ENCODE measurements at regions not wholly inside any gene's neighbourhood (a gene's known extent, or its start where the extent isn't known, plus 50 kb on each side); places are given as distances from the start of the nearest gene placed in this dataset.
"Not testable (repeated sequence)": the region's sequence is repeated elsewhere in the genome, so short reads cannot be mapped to it uniquely, and the experiment has no call there.

DNA sequence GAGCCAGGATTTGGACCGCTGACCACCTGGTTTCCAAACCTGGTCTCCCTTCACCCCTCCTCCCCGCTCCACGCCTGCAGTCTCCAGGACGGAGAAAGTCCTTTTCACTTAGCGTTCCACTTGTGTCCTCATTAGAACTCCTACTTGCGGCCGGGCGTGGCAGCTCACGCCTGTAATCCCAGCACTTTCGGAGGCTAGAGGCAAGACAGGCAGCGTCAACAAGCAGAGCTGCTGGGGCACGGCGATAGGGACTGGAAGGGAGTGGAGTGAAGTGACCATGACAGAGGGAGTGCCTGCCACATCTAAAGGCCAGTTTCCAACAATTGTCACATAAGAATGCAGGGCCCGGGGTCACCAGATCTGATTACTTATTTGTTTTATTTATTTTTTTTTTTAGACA, 132.5 kb upstream of the NCOR2 start:
- no peak overlapping the region for H3K4me3 ChIP-seq (ENCODE audit: low read length)
- TF ChIP-seq, protein P1, sequence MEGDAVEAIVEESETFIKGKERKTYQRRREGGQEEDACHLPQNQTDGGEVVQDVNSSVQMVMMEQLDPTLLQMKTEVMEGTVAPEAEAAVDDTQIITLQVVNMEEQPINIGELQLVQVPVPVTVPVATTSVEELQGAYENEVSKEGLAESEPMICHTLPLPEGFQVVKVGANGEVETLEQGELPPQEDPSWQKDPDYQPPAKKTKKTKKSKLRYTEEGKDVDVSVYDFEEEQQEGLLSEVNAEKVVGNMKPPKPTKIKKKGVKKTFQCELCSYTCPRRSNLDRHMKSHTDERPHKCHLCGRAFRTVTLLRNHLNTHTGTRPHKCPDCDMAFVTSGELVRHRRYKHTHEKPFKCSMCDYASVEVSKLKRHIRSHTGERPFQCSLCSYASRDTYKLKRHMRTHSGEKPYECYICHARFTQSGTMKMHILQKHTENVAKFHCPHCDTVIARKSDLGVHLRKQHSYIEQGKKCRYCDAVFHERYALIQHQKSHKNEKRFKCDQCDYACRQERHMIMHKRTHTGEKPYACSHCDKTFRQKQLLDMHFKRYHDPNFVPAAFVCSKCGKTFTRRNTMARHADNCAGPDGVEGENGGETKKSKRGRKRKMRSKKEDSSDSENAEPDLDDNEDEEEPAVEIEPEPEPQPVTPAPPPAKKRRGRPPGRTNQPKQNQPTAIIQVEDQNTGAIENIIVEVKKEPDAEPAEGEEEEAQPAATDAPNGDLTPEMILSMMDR (IDR thresholded peaks at IDR 0.05; ENCODE audit: insufficient read depth, low read depth, low read length, missing control alignments): no peak

DNA sequence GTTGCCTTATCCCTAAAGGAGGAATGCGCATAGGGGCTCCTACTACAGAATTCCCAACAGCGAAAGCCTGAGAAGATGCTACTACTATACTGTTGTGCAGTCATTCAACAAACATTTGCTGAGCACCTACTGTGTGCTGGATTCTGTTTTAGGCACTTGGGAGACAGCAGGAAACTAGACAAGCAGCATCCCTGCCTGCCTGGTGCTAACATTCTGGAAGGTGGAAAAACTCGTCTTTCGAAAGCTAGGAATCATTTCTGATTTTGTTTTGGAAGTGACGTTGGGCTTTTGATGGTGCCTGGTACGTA, 131.5 kb upstream of the NCOR2 start:
- no peak overlapping the region for H3K4me3 ChIP-seq (ENCODE audit: low read length)
- TF ChIP-seq, protein P1 (IDR thresholded peaks at IDR 0.05; ENCODE audit: insufficient read depth, low read depth, low read length, missing control alignments): no peak
- no peak for DNase-seq (ENCODE audit: low read depth)

More for the DNA sequence above, 132.5 kb upstream of the NCOR2 start:
- DNase-seq (ENCODE audit: low read depth): no peak

DNA sequence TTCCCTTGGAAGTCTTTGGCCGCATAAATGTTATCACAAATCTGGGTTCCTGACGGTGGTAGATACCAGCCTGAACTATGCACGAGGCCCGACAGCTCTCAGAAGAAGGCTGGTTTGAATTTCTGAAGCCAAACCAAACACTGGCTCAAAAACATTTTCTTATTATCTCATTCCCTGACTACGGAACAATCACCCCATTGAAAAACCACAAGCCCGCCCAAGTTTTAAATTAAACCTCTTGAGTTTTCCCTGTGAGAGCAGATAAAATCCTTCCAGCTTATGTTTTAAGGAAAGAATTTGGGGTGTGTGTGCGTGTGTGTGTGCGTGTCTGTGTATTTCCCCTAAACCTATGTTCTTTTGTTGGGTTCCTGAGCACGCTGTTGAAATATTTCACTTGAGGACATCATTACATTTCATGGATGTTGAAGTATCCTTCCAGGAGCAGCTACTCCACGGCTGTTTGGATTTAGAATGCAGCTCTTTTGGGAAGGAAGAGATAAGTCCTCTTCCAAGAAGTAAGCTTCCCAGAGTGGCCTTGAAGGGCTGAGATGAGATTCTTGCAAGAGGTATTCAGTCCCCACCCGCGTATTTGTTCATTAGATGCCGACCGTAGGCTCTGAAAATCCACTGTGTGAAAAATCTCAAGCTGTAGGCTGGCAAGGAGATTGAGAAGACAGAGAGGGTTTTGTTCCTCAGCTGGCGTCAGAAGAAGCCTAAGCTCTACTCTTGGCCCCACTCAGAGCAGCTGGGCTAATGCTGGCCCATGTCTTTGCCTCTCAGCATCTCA, 131.0 kb upstream of the NCOR2 start:
- H3K4me3 ChIP-seq (ENCODE audit: low read length): no peak overlapping the region
- TF ChIP-seq, protein P1 (IDR thresholded peaks at IDR 0.05; ENCODE audit: insufficient read depth, low read depth, low read length, missing control alignments): no peak
- no peak for DNase-seq (ENCODE audit: low read depth)

DNA sequence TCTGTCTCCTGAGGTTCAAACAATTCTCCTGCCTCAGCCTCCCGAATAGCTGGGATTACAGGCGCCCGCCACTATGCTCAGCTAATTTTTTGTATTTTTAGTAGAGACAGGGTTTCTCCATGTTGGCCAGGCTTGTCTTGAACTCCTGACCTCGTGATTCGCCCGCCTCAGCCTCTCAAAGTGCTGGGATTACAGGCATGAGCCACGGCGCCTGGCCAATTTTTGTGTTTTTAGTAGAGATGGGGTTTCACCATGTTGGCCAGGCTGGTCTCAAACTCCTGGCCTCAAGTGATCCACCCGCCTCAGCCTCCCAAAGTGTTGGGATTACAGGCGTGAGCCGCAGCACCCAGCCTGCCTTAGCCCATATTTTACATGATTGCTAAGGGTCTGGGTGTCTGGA, 130.3 kb upstream of the NCOR2 start:
- H3K4me3 ChIP-seq (ENCODE audit: low read length); DNase-seq (ENCODE audit: low read depth): not testable (repeated sequence)

DNA sequence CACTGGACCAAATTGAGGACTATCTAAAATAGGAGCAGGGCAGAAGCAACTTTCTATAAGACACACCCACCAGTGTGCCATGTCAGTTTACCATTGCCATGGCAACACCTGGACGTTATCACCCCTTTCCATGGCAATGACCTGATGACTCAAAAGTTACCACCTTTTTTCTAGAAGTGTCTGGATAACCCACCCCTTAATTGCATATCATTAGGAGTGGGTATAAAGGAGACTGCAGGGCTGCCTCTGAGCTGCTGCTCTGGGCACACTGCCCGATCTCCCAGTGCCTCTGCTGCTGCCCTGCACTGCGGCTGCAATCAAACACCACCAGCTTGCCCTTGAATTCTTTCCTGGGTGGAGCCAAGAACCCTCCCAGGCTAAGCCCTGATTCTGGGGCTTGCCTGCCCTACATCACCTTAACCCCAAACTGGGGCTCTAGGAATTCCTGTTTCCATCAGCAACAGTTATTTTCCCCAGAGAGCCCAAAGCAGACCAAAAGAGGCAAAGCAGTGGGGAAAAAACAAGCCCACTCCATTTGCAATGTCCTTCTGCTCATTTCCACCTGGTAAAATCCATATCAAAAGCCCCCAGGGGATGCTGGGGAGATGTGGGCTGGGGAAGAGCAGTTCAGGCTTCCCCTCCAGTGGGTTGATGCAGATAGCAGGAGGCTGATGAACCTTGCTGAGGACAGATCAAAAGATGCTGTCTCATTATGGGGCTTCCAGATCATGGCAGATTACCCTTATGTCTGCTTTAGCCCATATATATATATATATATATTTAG, 129.5 kb upstream of the NCOR2 start:
- no peak for DNase-seq (ENCODE audit: low read depth)
- TF ChIP-seq, protein P1 (IDR thresholded peaks at IDR 0.05; ENCODE audit: insufficient read depth, low read depth, low read length, missing control alignments): no peak
- H3K4me3 ChIP-seq (ENCODE audit: low read length): no peak overlapping the region

DNA sequence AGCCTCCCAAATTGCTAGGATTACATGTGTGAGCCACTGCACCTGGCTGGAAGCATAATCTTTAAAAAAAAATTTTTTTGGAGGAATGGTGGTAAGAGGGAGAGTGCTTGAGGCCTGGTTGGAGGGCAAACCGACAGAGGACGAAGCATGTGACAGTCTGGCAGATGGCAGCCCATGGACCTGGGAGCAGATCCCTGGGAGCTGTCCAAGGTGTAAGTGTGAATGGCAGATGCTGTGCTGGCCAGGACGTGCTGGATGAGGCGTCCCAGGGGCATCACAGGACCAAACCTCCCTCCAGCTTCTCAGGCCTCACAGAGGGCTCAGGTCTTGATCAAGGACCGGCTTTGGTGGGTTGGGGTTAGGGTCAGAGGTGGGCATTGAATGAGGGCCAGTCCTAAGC, 128.4 kb upstream of the NCOR2 start:
- peak; percentile 47 for DNase-seq (ENCODE audit: low read depth)
- TF ChIP-seq, protein P1 (IDR thresholded peaks at IDR 0.05; ENCODE audit: insufficient read depth, low read depth, low read length, missing control alignments): no peak

DNA sequence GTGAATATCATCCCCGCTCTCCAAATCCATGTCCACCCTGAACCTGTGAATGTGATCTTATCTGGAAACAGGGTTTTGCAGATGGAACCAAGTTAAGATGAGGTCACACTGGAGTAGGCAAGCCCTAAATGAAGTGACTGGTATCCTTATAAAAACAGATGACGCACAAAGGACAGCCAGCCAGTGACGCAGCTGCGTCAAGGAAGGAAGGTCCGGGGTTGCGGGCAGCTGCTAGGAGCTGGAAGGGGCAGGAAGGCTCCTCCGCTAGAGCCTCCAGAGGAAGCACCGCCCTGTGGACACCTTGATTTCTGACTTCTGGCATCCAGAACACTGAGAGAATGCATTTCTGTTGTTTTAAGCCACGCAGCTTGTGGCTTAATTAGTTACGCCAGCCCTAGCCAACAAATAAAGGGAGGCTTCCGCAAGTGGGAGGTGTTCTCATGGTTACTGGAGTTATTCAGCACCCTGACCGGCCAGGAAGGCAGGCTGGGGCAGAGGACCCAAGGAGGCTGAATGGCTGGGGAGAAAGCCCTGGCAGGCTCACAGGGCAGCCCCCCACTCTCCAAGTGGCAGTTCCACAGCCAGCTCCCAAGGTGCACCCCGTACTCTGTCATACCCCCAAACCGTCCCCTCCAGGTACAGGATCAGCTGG, 127.6 kb upstream of the NCOR2 start:
- TF ChIP-seq, protein P1 (IDR thresholded peaks at IDR 0.05; ENCODE audit: insufficient read depth, low read depth, low read length, missing control alignments): peak; percentile 1
- H3K4me3 ChIP-seq (ENCODE audit: low read length): no peak overlapping the region
- DNase-seq (ENCODE audit: low read depth): peak; percentile 67

More for the DNA sequence above, 128.4 kb upstream of the NCOR2 start:
- H3K4me3 ChIP-seq (ENCODE audit: low read length): no peak overlapping the region

Measured in epithelial cell of esophagus (primary cell).